Gastroesophageal sphincter (tissue), 4 donors: ENCODE measurements at regions not wholly inside any gene's neighbourhood (a gene's known extent, or its start where the extent isn't known, plus 50 kb on each side); places are given as distances from the start of the nearest gene placed in this dataset.

Source experiments
- ATAC-seq: fragments of 150-250 bp; one replicate; pipeline ENCODE4 v1.9.1; 2016; ENCODE audit warnings: mild to moderate bottlenecking, moderate library complexity
- H3K27ac ChIP-seq, 4 donors: fragments of 200-600 bp; sonication (generic) in 3 of 4; 1 replicate in 3 of 4; 2 replicates in 1 of 4; pipeline ENCODE4 v1.5.1; 2016 to 2019
- H3K27me3 ChIP-seq: fragments of 200-600 bp; sonication (generic); one replicate; pipeline ENCODE4 v1.5.1; 2019
- H3K36me3 ChIP-seq, 2 donors: fragments of 200-600 bp; sonication (generic); one replicate each; pipeline ENCODE4 v1.5.1; 2019; ENCODE audit warnings: control low read depth in 1 of 2
- H3K4me1 ChIP-seq, 3 donors: fragments of 200-600 bp; sonication (generic); 1 replicate in 2 of 3; 2 replicates in 1 of 3; pipeline ENCODE4 v1.5.1; 2016 to 2019; ENCODE audit warnings: control low read depth in 2 of 3
- H3K4me3 ChIP-seq, 2 donors: fragments of 200-600 bp; sonication (generic); one replicate each; pipeline ENCODE4 v1.5.1; 2019; ENCODE audit warnings: mild to moderate bottlenecking in 1 of 2, moderate library complexity in 1 of 2
- H3K9me3 ChIP-seq, 3 donors: fragments of 200-600 bp; sonication (generic); one replicate each; pipeline ENCODE4 v1.5.1; 2017 to 2019; ENCODE audit warnings: control low read depth in 2 of 3
- CTCF ChIP-seq, 4 experiments: fragments of 200-600 bp in 2 of 4; fragments of 450-650 bp in 2 of 4; sonication (generic) in 1 of 4; IDR thresholded peaks; one replicate each; pipeline ENCODE4 v1.5.1; 2017 to 2019; ENCODE audit warnings: antibody characterized with exemption in 4 of 4, mild to moderate bottlenecking in 2 of 4, moderate library complexity in 2 of 4
- EP300 ChIP-seq: sonication (generic); formaldehyde crosslinking; IDR thresholded peaks from one replicate; pipeline ENCODE4 v1.6.1; 2017; ENCODE audit warnings: antibody characterized with exemption, mild to moderate bottlenecking
- POLR2A ChIP-seq, 2 donors: fragments of 450-650 bp; IDR thresholded peaks; one replicate each; pipeline ENCODE4 v1.6.1; 2017; ENCODE audit warnings: antibody characterized with exemption in 2 of 2, mild to moderate bottlenecking in 2 of 2, moderate library complexity in 1 of 2
- POLR2AphosphoS5 ChIP-seq: sonication (generic); formaldehyde crosslinking; IDR thresholded peaks from one replicate; pipeline ENCODE4 v1.6.1; 2017; ENCODE audit warnings: antibody characterized with exemption
- WGBS, 2 donors: methylation state at CpG; one replicate each; pipeline ENCODE4 v1.1.5; 2018; ENCODE audit warnings: low coverage in 1 of 2; 5-methylcytosine and 5-hydroxymethylcytosine counted together

DNA sequence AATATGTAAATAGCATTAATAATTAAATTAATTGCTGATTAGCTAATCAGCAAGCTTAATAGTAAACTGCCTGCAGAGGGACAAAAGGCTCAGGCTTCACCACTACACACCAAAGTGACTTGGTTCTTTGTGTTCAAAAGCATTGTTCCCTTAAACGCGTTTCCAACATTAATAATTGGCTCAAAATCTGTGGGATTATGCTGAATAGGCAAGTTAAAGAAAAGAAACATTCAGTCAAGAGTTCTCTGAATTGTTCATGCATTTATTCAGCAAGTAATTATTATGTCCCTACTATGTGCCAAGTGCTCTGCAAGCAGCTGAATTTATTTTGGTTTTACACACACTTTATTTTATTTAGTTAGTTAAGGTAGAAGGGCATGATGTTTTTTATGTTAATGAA, 558.5 kb upstream of the ARRDC4 start:
- Histone ChIP-seq H3K36me3 (no peaks in the 10 kb centered on the region), H3K4me1 (no peaks in the 10 kb centered on the region), H3K27ac (no peak overlapping the region), H3K27me3 (no peaks in the 10 kb centered on the region), H3K4me3 (no peak overlapping the region), H3K9me3 (no peaks in the 10 kb centered on the region)
- no peak for ATAC-seq
- TF ChIP-seq POLR2AphosphoS5 = no peak
- TF ChIP-seq POLR2A (IDR thresholded peaks at IDR 0.05) = no peak
- TF ChIP-seq EP300 = no peak
- no peak for TF ChIP-seq CTCF (IDR thresholded peaks at IDR 0.05)
- 59 to 79% methylated on average over 2 of the region's 2 CpGs for WGBS, 2 donors

GRCh38 chr15:97406841-97407240, 553.7 kb upstream of the ARRDC4 start:
- no peaks in the 10 kb centered on the region for H3K36me3 ChIP-seq
- TF ChIP-seq POLR2AphosphoS5 (no peak), POLR2A (IDR thresholded peaks at IDR 0.05) (no peak), EP300 (no peak)
- no peaks in the 10 kb centered on the region for H3K27me3 ChIP-seq
- 67 to 80% methylated on average over 1 to 2 of the region's 2 CpGs for WGBS, 2 donors
- no peak overlapping the region for H3K27ac ChIP-seq
- H3K9me3 ChIP-seq = no peaks in the 10 kb centered on the region
- H3K4me1 ChIP-seq = peaks cover 0 to 4% (median 0%) of the 10 kb centered on the region in 3 donors
- no peak overlapping the region for H3K4me3 ChIP-seq
- ATAC-seq = no peak

DNA sequence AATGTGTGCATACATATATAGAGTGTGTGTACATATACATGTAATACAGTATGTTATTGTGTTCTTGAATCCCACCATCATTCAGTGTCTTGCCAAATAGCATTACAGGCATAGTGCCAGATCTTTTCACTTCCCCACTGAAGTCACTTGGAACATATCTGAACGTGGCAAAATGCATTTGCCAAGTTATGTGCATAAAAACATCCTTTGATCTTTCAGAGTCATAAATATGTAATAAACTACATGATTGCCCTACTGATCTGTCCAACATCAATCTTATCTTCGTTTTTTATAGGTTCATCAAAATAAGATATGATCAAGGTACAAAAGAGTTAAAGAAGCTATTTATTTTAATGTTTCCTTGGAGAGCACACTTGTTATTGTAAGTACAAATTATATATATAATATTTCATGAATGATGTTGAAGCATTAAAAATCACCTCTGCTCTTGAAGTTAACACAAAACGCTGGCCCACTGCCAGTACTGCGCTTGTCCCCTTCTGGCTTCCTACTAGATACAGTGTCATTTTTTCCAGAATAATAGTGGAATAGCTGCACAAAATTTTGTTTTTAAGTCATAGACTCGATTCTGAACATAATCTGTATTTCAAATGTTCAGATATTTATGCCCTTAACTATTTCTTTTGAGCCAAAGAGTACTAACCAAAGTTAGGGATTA, 549.5 kb upstream of the ARRDC4 start:
- Histone ChIP-seq H3K27me3 (no peaks in the 10 kb centered on the region), H3K36me3 (no peaks in the 10 kb centered on the region), H3K27ac (no peak overlapping the region), H3K9me3 (no peaks in the 10 kb centered on the region), H3K4me1 (peaks cover 0 to 4% (median 0%) of the 10 kb centered on the region in 3 donors), H3K4me3 (no peak overlapping the region)
- 15 to 17% methylated on average over 5 of the region's 5 CpGs for WGBS, 2 donors
- TF ChIP-seq CTCF (IDR thresholded peaks at IDR 0.05) = no peak
- no peak for TF ChIP-seq EP300
- no peak for TF ChIP-seq POLR2AphosphoS5
- TF ChIP-seq POLR2A (IDR thresholded peaks at IDR 0.05) = no peak
- no peak for ATAC-seq

DNA sequence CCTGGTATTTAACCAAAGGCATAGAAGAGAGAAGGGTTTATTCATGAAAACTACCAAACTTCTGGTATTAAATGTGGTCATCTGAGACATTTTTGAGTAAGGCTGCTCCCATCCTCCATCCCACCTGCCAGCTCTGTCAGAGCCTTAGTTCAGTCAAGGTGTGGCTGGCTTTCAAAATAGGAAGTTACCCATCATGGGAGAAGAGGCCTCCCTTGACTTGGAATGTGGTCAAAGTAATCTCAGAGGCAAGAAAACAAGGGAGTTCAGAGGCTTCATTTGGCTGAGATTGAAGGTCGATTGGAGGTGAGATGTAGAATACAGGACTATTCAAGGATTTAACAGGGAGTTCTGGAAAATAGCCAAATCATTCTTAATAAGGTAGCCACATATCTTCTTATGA, 540.4 kb upstream of the ARRDC4 start:
- Histone ChIP-seq H3K9me3 (no peaks in the 10 kb centered on the region), H3K27me3 (no peaks in the 10 kb centered on the region), H3K4me3 (no peak overlapping the region), H3K4me1 (no peaks in the 10 kb centered on the region), H3K27ac (no peak overlapping the region), H3K36me3 (no peaks in the 10 kb centered on the region)
- TF ChIP-seq EP300 = no peak
- TF ChIP-seq POLR2AphosphoS5 = no peak
- no peak for TF ChIP-seq CTCF (IDR thresholded peaks at IDR 0.05)
- TF ChIP-seq POLR2A (IDR thresholded peaks at IDR 0.05) = no peak
- 63 to 75% methylated on average over 1 of the region's 1 CpG for WGBS, 2 donors
- no peak for ATAC-seq

GRCh38 chr15:97425596-97425995, 534.9 kb upstream of the ARRDC4 start:
- H3K27me3 ChIP-seq = no peaks in the 10 kb centered on the region
- ATAC-seq = no peak
- 74 to 89% methylated on average over 5 of the region's 5 CpGs for WGBS, 2 donors

More at GRCh38 chr15:97425596-97425995, 534.9 kb upstream of the ARRDC4 start:
- H3K27ac ChIP-seq = no peak overlapping the region
- no peak for TF ChIP-seq CTCF (IDR thresholded peaks at IDR 0.05)
- no peak for TF ChIP-seq EP300
- no peak for TF ChIP-seq POLR2A (IDR thresholded peaks at IDR 0.05)
- no peak for TF ChIP-seq POLR2AphosphoS5
- no peaks in the 10 kb centered on the region for H3K36me3 ChIP-seq
- no peak overlapping the region for H3K4me3 ChIP-seq
- H3K4me1 ChIP-seq = no peaks in the 10 kb centered on the region
- H3K9me3 ChIP-seq = no peaks in the 10 kb centered on the region
